GM12878 (cell line): ENCODE measurements at regions not wholly inside any gene's neighbourhood (a gene's known extent, or its start where the extent isn't known, plus 50 kb on each side); places are given as distances from the start of the nearest gene placed in this dataset.

Experiments used
- FOS ChIP-seq: IDR thresholded peaks from 3 replicates; pipeline ENCODE4 v1.6.1; 2011; ENCODE audit warnings: borderline replicate concordance; ENCODE audit not compliant: insufficient read length; ENCODE audit errors: extremely low read depth
- HDAC2 ChIP-seq: fragments of 200-600 bp; sonication (generic); IDR thresholded peaks from 2 replicates; pipeline ENCODE4 v1.6.1; 2017
- MEF2A ChIP-seq: IDR thresholded peaks from 2 replicates; pipeline ENCODE4 v1.6.1; 2011; ENCODE audit warnings: low read depth, mild to moderate bottlenecking, low read length, moderate library complexity; ENCODE audit not compliant: insufficient read depth
- POLR2AphosphoS5 ChIP-seq: IDR thresholded peaks from 2 replicates; pipeline ENCODE4 v1.6.1; 2011; ENCODE audit warnings: mild to moderate bottlenecking, low read length, inconsistent platforms
- SREBF2 ChIP-seq: IDR thresholded peaks from 2 replicates; pipeline ENCODE4 v1.6.1; 2012; ENCODE audit warnings: mild to moderate bottlenecking, low read length
- SUPT20H ChIP-seq: IDR thresholded peaks from 2 replicates; pipeline ENCODE4 v1.6.1; 2011; ENCODE audit warnings: low read depth, mild to moderate bottlenecking, low read length, moderate library complexity, borderline replicate concordance; ENCODE audit not compliant: control insufficient read depth
- TAF1 ChIP-seq: IDR thresholded peaks from 2 replicates; pipeline ENCODE4 v1.6.1; 2011; ENCODE audit warnings: mild to moderate bottlenecking, low read depth, low read length, borderline replicate concordance
- ZNF274 ChIP-seq: IDR thresholded peaks from one replicate; pipeline ENCODE4 v1.8.0; 2011; ENCODE audit not compliant: insufficient read length, insufficient read depth
- TF ChIP-seq, protein P1 (sequence below), 3 experiments: IDR thresholded peaks in 2 of 3; conservative IDR thresholded peaks in 1 of 3; 2 replicates each; pipeline ENCODE4 v1.5.1; 2011; ENCODE audit warnings: low read depth in 3 of 3, low read length in 3 of 3, mild to moderate bottlenecking in 3 of 3, control low read depth in 2 of 3, moderate library complexity in 2 of 3, inconsistent platforms in 1 of 3, mixed read lengths in 1 of 3; ENCODE audit not compliant: control insufficient read depth in 2 of 3, insufficient read depth in 1 of 3; ENCODE audit errors: extremely low read depth in 1 of 3
- TF ChIP-seq, protein P2 (sequence below): IDR thresholded peaks from 2 replicates; pipeline ENCODE4 v1.6.1; 2012; ENCODE audit warnings: low read depth, low read length, improper control_type of control experiment
- TF ChIP-seq, protein P3 (sequence below): IDR thresholded peaks from 2 replicates; pipeline ENCODE4 v1.6.1; 2011; ENCODE audit warnings: low read depth, low read length, improper control_type of control experiment, borderline replicate concordance
- TF ChIP-seq, protein P4 (sequence below): IDR thresholded peaks from 2 replicates; pipeline ENCODE4 v1.6.1; 2011; ENCODE audit warnings: low read depth, mild to moderate bottlenecking, low read length, moderate library complexity, borderline replicate concordance; ENCODE audit errors: extremely low read depth
- TF ChIP-seq, protein P5 (sequence below): IDR thresholded peaks from 2 replicates; pipeline ENCODE4 v1.6.1; 2011; ENCODE audit warnings: borderline replicate concordance, low read depth, mild to moderate bottlenecking, moderate library complexity, mixed read lengths, low read length; ENCODE audit not compliant: insufficient read depth; ENCODE audit errors: extremely low read length

DNA sequence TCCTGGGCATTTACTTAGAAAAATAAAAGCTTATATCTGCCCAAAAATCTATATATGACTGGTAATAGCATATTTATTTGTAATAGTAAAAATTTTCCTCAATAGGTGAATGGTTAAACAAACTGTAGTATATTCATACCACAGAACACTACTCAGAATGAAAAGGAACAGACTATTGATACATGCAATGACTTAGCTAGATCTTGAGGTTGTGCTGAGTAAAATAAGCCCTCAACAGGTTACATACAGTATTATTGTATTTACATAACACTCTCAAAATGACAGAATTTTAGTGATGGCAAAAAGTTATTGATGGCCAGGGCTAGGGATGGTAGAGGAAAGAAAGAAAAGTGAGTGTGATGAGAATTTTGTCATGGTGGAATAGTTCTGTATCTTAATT lies 178.4 kb downstream of the BMP4 start:
- TF ChIP-seq, protein P1, sequence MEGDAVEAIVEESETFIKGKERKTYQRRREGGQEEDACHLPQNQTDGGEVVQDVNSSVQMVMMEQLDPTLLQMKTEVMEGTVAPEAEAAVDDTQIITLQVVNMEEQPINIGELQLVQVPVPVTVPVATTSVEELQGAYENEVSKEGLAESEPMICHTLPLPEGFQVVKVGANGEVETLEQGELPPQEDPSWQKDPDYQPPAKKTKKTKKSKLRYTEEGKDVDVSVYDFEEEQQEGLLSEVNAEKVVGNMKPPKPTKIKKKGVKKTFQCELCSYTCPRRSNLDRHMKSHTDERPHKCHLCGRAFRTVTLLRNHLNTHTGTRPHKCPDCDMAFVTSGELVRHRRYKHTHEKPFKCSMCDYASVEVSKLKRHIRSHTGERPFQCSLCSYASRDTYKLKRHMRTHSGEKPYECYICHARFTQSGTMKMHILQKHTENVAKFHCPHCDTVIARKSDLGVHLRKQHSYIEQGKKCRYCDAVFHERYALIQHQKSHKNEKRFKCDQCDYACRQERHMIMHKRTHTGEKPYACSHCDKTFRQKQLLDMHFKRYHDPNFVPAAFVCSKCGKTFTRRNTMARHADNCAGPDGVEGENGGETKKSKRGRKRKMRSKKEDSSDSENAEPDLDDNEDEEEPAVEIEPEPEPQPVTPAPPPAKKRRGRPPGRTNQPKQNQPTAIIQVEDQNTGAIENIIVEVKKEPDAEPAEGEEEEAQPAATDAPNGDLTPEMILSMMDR (IDR thresholded peaks at IDR 0.05 in 2 of 3, conservative IDR thresholded peaks at IDR 0.05 in 1 of 3; ENCODE audit: control insufficient read depth in 2 of 3, extremely low read depth in 1 of 3, insufficient read depth in 1 of 3, low read depth in 3 of 3, low read length in 3 of 3) = no peak
- TF ChIP-seq ZNF274 = no peak
- TF ChIP-seq, protein P2, sequence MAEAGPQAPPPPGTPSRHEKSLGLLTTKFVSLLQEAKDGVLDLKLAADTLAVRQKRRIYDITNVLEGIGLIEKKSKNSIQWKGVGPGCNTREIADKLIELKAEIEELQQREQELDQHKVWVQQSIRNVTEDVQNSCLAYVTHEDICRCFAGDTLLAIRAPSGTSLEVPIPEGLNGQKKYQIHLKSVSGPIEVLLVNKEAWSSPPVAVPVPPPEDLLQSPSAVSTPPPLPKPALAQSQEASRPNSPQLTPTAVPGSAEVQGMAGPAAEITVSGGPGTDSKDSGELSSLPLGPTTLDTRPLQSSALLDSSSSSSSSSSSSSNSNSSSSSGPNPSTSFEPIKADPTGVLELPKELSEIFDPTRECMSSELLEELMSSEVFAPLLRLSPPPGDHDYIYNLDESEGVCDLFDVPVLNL = no peak
- TF ChIP-seq, protein P3, sequence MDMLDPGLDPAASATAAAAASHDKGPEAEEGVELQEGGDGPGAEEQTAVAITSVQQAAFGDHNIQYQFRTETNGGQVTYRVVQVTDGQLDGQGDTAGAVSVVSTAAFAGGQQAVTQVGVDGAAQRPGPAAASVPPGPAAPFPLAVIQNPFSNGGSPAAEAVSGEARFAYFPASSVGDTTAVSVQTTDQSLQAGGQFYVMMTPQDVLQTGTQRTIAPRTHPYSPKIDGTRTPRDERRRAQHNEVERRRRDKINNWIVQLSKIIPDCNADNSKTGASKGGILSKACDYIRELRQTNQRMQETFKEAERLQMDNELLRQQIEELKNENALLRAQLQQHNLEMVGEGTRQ = no peak
- TF ChIP-seq FOS = no peak
- TF ChIP-seq, protein P4, sequence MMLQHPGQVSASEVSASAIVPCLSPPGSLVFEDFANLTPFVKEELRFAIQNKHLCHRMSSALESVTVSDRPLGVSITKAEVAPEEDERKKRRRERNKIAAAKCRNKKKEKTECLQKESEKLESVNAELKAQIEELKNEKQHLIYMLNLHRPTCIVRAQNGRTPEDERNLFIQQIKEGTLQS = no peak
- TF ChIP-seq MEF2A = no peak
- TF ChIP-seq SREBF2 = no peak
- TF ChIP-seq POLR2AphosphoS5 = no peak
- TF ChIP-seq, protein P5, sequence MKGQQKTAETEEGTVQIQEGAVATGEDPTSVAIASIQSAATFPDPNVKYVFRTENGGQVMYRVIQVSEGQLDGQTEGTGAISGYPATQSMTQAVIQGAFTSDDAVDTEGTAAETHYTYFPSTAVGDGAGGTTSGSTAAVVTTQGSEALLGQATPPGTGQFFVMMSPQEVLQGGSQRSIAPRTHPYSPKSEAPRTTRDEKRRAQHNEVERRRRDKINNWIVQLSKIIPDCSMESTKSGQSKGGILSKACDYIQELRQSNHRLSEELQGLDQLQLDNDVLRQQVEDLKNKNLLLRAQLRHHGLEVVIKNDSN = no peak
- TF ChIP-seq SUPT20H = no peak
- no peak for TF ChIP-seq HDAC2
- no peak for TF ChIP-seq TAF1
